PC-3 (cell line): ENCODE measurements at regions not wholly inside any gene's neighbourhood (a gene's known extent, or its start where the extent isn't known, plus 50 kb on each side); places are given as distances from the start of the nearest gene placed in this dataset.

Experiments
- ATAC-seq: fragments of 200-7000 bp; cut with Tn5 transposase; 2 replicates; pipeline ENCODE4 v1.9.1; 2020; ENCODE audit warnings: mild to moderate bottlenecking, moderate library complexity
- BruUV-seq: library from RNA; stranded (reverse); fragments of 400-500 nt; replicated peaks from 2 replicates; lab custom pipeline; 2021; lab: Mats Ljungman, UMichigan
- CTCF ChIA-PET: fragments of 300-600 bp; sonication (Branson Sonifier 250); formaldehyde crosslinking; loops from one replicate; lab custom pipeline; 2022; ENCODE audit warnings: antibody characterized with exemption; lab: Charles Lee
- POLR2A ChIA-PET: fragments of 300-600 bp; sonication (Branson Sonifier 250); formaldehyde crosslinking; loops from one replicate; lab custom pipeline; 2022; ENCODE audit warnings: antibody characterized with exemption; ENCODE audit not compliant: unreplicated experiment; lab: Charles Lee
- DNase-seq: peaks from one replicate; pipeline ENCODE4 v3.0.0-alpha.2; 2015
- H2AFZ ChIP-seq: fragments of 300-600 bp; sonication (generic); 2 replicates; pipeline ENCODE4 v1.6.0; 2016; ENCODE audit warnings: antibody characterized with exemption, low read length
- H3F3A ChIP-seq: fragments of 300-600 bp; sonication (generic); one replicate; pipeline ENCODE4 v1.6.0; 2017; ENCODE audit warnings: antibody characterized with exemption, low read length, control low read depth, mild to moderate bottlenecking; ENCODE audit not compliant: unreplicated experiment
- H3K27ac ChIP-seq: fragments of 300-600 bp; sonication (generic); 2 replicates; pipeline ENCODE4 v1.5.1; 2016; ENCODE audit warnings: mild to moderate bottlenecking, low read length
- H3K27me3 ChIP-seq: fragments of 300-600 bp; sonication (generic); 2 replicates; pipeline ENCODE4 v1.6.1; 2016; ENCODE audit warnings: low read length, mixed read lengths
- H3K36me3 ChIP-seq: fragments of 300-600 bp; sonication (generic); 2 replicates; pipeline ENCODE4 v1.6.1; 2016; ENCODE audit warnings: low read depth, mixed run types, low read length, mixed read lengths
- H3K4me1 ChIP-seq: fragments of 300-600 bp; sonication (generic); 2 replicates; pipeline ENCODE4 v1.5.1; 2016; ENCODE audit warnings: low read length; ENCODE audit not compliant: insufficient read depth
- H3K4me2 ChIP-seq: fragments of 300-600 bp; sonication (generic); 2 replicates; pipeline ENCODE4 v1.6.0; 2016; ENCODE audit warnings: low read length
- H3K4me3 ChIP-seq: fragments of 300-600 bp; sonication (generic); 2 replicates; pipeline ENCODE4 v1.5.1; 2016; ENCODE audit warnings: mild to moderate bottlenecking, low read length, mixed read lengths
- H3K79me2 ChIP-seq: fragments of 300-600 bp; sonication (generic); 2 replicates; pipeline ENCODE4 v1.6.1; 2017; ENCODE audit warnings: low read length, mixed read lengths
- H3K9ac ChIP-seq: fragments of 300-600 bp; sonication (generic); 2 replicates; pipeline ENCODE4 v1.6.0; 2016; ENCODE audit warnings: mild to moderate bottlenecking, low read length
- H3K9me2 ChIP-seq: fragments of 300-600 bp; sonication (generic); replicated peaks from 2 replicates; pipeline ENCODE4 v1.6.1; 2016; ENCODE audit warnings: mixed run types, low read length, mixed read lengths
- H3K9me3 ChIP-seq: fragments of 300-600 bp; sonication (generic); 2 replicates; pipeline ENCODE4 v1.6.1; 2016; ENCODE audit warnings: low read length, mixed read lengths
- H4K20me1 ChIP-seq: fragments of 300-600 bp; sonication (generic); 2 replicates; pipeline ENCODE4 v1.6.1; 2016; ENCODE audit warnings: low read length, mixed read lengths
- CTCF ChIP-seq: fragments of 300-600 bp; sonication (generic); conservative IDR thresholded peaks from 2 replicates; pipeline ENCODE4 v1.5.1; 2017; ENCODE audit warnings: antibody characterized with exemption, low read depth, mild to moderate bottlenecking, low read length
- EZH2 ChIP-seq: fragments of 300-600 bp; sonication (generic); IDR thresholded peaks from one replicate; pipeline ENCODE4 v1.6.1; 2017; ENCODE audit warnings: antibody characterized with exemption, mild to moderate bottlenecking, low read length; ENCODE audit not compliant: unreplicated experiment
- EZH2phosphoT487 ChIP-seq: fragments of 300-600 bp; sonication (generic); IDR thresholded peaks from 2 replicates; pipeline ENCODE4 v1.6.1; 2018; ENCODE audit warnings: mild to moderate bottlenecking, antibody characterized with exemption, low read length, borderline replicate concordance
- intact Hi-C: fragments of 100-400 bp; cut with micrococcal nuclease; formaldehyde crosslinking; loops from 2 replicates; pipeline ENCODE4 v1.9.0; 2023

- Histone ChIP-seq H3K4me2 (no peak overlapping the region), H3K27me3 (peaks cover 51% of the 10 kb centered on the region), H4K20me1 (no peaks in the 10 kb centered on the region), H3K4me3 (no peak overlapping the region), H3K9ac (no peak overlapping the region), H3K9me2 (no peaks in the 10 kb centered on the region), H3K36me3 (no peaks in the 10 kb centered on the region), H3F3A (no peaks in the 10 kb centered on the region), H3K27ac (no peak overlapping the region), H3K79me2 (no peaks in the 10 kb centered on the region), H3K9me3 (no peaks in the 10 kb centered on the region), H3K4me1 (no peaks in the 10 kb centered on the region; the same call in 1 of the 2 replicates), H2AFZ (no peak overlapping the region)
- TF ChIP-seq EZH2phosphoT487 = no peak
- TF ChIP-seq CTCF = no peak
- no peak for TF ChIP-seq EZH2
- intact Hi-C loops = no loop called here
- no TSS peak for BruUV-seq
- DNase-seq = no peak
- ATAC-seq = no peak
- CTCF ChIA-PET = no interaction called here
- POLR2A ChIA-PET = no interaction called here
Measured at GRCh38 chr18:10130606-10131005, 216.8 kb downstream of the VAPA start.

- Histone ChIP-seq H3K4me3 (no peak overlapping the region), H3F3A (no peaks in the 10 kb centered on the region), H3K27ac (no peak overlapping the region), H2AFZ (no peak overlapping the region), H3K4me1 (no peaks in the 10 kb centered on the region; the same call in 1 of the 2 replicates), H3K9ac (no peak overlapping the region), H3K27me3 (peaks cover 51% of the 10 kb centered on the region), H3K9me2 (no peaks in the 10 kb centered on the region), H3K4me2 (no peak overlapping the region), H4K20me1 (no peaks in the 10 kb centered on the region), H3K36me3 (no peaks in the 10 kb centered on the region), H3K79me2 (no peaks in the 10 kb centered on the region), H3K9me3 (no peaks in the 10 kb centered on the region)
- ATAC-seq = no peak
- POLR2A ChIA-PET = no interaction called here
- intact Hi-C loops = no loop called here
- BruUV-seq = no TSS peak
- CTCF ChIA-PET = no interaction called here
- no peak for DNase-seq
- TF ChIP-seq CTCF = no peak
- no peak; the same call in 1 of the 2 replicates for TF ChIP-seq EZH2phosphoT487
- no peak for TF ChIP-seq EZH2
Measured at GRCh38 chr18:10131081-10131459, 217.3 kb downstream of the VAPA start.

- POLR2A ChIA-PET = no interaction called here
- TF ChIP-seq CTCF (no peak), EZH2 (no peak), EZH2phosphoT487 (no peak)
- CTCF ChIA-PET = no interaction called here
Measured at GRCh38 chr18:10131460-10132395, 217.9 kb downstream of the VAPA start.

More at GRCh38 chr18:10131460-10132395, 217.9 kb downstream of the VAPA start:
- BruUV-seq = no TSS peak
- no peaks in the 10 kb centered on the region for H4K20me1 ChIP-seq
- intact Hi-C loops = no loop called here
- H2AFZ ChIP-seq = peak overlapping the region; percentile 70
- H3F3A ChIP-seq = no peaks in the 10 kb centered on the region
- peak; percentile 37; the same call in 1 of the 2 replicates for ATAC-seq
- H3K27me3 ChIP-seq = peaks cover 51% of the 10 kb centered on the region
- no peak overlapping the region for H3K9ac ChIP-seq
- no peaks in the 10 kb centered on the region for H3K9me2 ChIP-seq
- H3K4me3 ChIP-seq = peak overlapping the region; percentile 62
- H3K79me2 ChIP-seq = no peaks in the 10 kb centered on the region
- H3K9me3 ChIP-seq = no peaks in the 10 kb centered on the region
- H3K4me1 ChIP-seq = no peaks in the 10 kb centered on the region; the same call in 1 of the 2 replicates
- no peak overlapping the region for H3K27ac ChIP-seq
- no peak for DNase-seq
- H3K36me3 ChIP-seq = no peaks in the 10 kb centered on the region
- peak overlapping the region; percentile 81 for H3K4me2 ChIP-seq
